NOMO-1 (cell line): ENCODE measurements at regions not wholly inside any gene's neighbourhood (a gene's known extent, or its start where the extent isn't known, plus 50 kb on each side); places are given as distances from the start of the nearest gene placed in this dataset.
A peak's percentile ranks its signal among the peaks of the same experiment; 100 is the strongest.
"Not testable (repeated sequence)": the region's sequence is repeated elsewhere in the genome, so short reads cannot be mapped to it uniquely, and the experiment has no call there.

Source experiments
- DNase-seq, 2 experiments: peaks; one replicate each; lab custom pipeline; 2025; ENCODE audit not compliant: unreplicated experiment in 2 of 2; lab: John Stamatoyannopoulos, UW

DNA sequence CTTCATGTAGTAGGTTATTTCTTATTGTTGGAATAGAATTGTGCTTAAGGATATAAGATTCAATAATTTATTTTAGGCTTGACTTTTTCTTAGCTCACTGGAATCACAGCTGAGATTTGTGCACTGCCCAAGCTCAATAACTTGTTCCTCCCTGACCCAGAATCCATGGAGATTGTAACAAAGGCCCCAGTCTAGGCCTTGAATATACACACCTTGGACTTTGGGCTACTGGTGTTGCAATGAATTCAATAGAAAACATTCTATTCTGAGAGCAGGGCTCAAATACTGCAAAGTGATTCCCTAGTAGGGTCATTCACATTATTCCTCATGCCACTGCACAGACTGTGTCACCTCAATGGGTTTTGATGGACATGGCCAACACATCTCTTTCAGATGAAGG is 352.4 kb downstream of the GALC start:
- DNase-seq = no peak

- no peak for DNase-seq
Observed at GRCh38 chr14:87638196-87638595, 354.8 kb downstream of the GALC start.

GRCh38 chr14:87635442-87635841 is 357.5 kb downstream of the GALC start:
- no peak for DNase-seq

- no peak for DNase-seq
Observed at GRCh38 chr14:87632796-87633195, 360.2 kb downstream of the GALC start.

DNA sequence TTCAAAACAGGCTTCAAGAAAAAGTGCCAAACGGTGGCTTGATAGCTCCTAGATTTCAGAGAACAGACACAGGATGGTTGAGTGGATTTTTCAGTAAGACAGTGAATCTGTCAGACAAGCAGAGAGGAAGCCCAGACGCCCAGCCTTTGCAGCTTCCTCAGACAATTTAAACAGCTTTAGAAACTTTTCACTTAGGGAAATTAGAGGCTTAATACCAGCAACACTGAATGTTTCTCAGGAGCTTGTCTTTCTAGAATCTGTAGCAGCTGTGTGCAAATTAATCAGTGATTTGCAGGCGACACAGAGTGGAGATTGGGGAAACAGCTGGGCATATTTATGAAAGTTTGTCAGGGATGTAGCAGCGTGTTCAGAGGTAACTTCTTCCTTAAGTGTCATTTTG is 362.1 kb downstream of the GALC start:
- DNase-seq = no peak

- no peak for DNase-seq
Observed at GRCh38 chr14:87629788-87630187, 363.2 kb downstream of the GALC start.

GRCh38 chr14:87628780-87629179 is 364.2 kb downstream of the GALC start:
- DNase-seq = no peak

- peak in 1 of 2 experiments; percentile 25 for DNase-seq
Observed at GRCh38 chr14:87628129-87628528, 364.9 kb downstream of the GALC start.

- no peak for DNase-seq
Observed at GRCh38 chr14:87626266-87626665, 366.7 kb downstream of the GALC start.

DNA sequence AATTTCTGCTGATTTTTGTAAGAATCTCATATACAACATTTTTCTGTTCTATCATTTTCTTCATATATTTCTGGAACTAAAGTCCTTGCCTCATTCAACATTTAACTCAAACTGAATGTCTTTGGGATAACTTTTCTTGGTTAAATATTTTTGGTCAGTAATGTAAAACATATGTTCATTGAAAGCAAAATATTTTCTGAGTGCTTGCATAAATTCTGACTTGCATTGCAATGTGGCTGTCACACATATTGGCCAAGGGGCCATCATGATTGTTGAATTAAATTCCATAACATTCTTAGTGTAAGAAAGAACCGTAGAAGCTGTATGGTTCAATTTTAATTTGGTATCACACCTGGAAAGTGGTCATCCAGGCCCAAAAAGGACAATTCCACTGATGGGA is 369.4 kb downstream of the GALC start:
- DNase-seq = no peak

- peak in 1 of 2 experiments; percentile 19 for DNase-seq
Observed at GRCh38 chr14:87617079-87617478, 375.9 kb downstream of the GALC start.

GRCh38 chr14:87615822-87616679 is 376.9 kb downstream of the GALC start:
- DNase-seq = peak; percentile 11 to 12

DNA sequence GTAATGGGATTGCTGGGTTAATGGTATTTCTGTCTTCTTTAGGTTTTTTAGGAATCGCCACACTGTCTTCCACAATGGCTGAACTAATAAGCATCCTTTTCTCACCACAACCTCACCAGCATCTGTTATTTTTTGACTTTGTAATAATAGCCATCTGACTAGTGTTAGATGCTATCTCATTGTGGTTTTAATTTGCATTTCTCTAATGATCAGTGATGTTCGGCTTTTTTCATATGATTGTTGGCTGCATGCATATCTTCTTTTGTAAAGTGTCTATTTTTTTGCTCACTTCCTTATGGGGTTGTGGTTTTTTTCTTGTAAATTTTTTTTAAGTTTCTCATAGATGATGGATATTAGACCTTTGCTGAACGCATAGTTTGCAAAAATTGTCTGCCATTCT is 377.9 kb downstream of the GALC start:
- no peak for DNase-seq

DNA sequence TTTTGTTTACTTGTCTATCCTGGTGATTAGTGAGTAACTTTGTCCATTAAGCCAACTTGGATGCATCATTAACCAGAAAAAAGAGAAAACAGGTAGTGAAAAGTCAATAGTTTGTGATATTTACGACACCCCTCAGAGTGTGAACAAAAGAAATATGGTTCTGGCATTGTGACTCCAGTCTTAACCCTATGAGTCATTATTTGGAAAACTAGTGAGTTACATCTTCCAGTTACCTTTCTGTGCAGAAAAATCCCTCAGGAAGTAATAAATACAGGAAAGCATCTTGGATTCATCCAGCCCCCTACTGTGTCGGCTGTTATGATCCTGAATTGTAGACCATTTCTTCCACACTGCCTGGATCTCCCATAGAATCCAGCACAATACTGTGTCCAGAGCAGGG is 379.1 kb downstream of the GALC start:
- DNase-seq = no peak

DNA sequence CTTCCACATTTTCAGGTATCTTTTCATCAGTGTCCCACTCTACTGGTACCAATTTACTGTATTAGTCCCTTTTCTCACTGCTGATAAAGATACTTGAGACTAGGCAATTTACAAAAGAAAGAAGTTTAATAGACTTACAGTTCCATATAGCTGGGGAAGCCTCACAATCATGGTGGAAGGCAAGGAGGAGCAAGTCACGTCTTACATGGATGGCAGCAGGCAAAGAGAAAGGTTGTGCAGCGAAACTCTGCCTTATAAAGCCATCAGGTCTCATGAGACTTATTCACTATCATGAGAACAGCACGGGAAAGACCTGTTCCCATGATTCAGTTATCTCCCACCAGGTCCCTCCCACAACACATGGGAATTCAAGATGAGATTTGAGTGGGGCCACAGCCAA is 385.9 kb downstream of the GALC start:
- DNase-seq = not testable (repeated sequence)

- no peak for DNase-seq
Observed at GRCh38 chr14:87601036-87601435, 391.9 kb downstream of the GALC start.

- no peak for DNase-seq
Observed at GRCh38 chr14:87600240-87600639, 392.7 kb downstream of the GALC start.

- DNase-seq = no peak
Observed at GRCh38 chr14:87581298-87581697, 411.7 kb downstream of the GALC start.

DNA sequence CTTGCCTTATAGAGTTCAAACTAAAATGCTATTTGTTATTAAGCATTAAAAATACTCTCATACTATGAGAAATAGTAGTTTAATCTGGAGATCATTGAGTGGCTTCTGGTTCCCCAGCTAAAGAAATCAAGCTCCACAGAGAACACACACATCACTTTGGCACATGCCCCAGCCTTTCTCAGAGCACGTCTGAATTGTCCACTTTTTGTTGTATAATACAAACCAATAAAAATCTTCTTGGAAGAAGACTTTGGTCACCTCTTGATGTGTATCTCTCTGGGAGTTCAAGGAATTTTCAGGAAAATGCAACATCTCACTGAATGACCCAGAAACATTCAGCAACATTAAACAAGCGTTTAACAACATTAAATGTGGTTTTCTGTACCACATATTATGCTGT is 413.9 kb downstream of the GALC start:
- no peak for DNase-seq

DNA sequence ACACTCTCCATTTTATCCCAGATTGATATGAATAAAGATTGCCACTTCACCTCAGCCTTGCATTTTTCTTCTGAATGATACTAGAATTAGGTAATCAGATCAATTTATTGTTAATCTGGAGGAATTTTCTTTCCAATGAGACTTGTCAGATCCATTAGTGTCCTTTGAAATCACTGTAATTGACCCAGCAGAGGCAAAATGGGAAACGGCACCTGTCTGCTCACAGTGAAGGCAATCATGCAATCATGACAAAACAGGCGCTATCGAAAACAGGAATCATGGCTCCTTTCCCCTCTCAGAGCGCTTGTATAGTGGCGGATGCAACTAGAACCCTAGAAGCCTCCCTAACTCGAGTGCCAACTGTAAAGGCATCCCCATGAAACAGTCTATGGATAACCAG is 417.6 kb downstream of the GALC start:
- no peak for DNase-seq

DNA sequence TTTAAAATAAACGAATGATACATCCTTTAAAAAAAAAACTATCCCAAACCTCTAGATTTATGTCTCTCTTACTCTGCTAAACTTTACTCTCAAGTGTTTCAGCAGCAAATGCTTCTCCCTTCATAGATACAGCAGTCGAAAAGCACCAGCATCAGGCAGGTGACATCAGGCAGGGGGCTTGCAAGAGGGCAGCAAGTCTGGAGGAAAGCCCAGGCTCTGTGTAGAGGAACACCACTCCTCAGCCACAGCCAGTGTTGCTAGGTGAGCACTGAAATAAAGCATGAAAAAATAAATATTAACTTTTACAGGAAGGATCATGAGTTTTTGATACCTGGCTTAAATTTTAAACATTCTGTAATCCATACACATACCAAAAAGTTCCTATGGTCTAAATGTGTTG is 419.4 kb downstream of the GALC start:
- DNase-seq = no peak

DNA sequence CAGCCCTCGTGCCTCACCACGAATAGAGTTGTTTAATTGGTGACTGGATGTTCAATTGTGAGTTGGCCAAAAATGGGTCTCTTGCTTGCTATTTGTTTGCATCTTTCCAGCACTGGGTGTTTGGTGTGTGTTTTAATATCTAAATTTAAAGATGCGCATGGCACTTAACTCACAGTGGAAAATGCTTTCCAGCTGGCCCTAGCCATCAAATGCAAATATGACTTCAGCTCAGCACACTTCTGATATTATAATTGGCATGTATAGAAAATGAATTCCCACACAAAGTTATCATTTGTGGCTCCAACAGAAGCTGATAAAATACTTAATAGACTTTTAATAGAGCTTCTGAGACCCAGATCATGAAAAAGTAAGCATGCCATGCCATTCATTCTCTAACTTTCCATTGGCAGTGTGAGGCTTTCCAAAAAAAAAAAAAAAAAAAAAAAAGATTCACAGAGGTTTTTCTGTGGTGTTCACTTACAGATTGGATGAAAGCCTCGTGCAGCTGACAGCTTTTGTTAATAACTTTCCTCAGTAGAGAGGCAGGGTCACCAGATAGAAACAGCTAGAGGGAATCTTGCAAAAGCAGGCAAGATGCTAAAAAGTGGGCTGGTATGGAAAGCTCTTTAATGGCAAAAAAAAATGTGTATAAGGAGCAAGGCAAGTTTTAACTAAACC is 425.2 kb downstream of the GALC start:
- DNase-seq = no peak
